ENCODE measurements at regions not wholly inside any gene's neighbourhood (a gene's known extent, or its start where the extent isn't known, plus 50 kb on each side); places are given as distances from the start of the nearest gene placed in this dataset.

- TF ChIP-seq EZH2phosphoT487 (IDR thresholded peaks at IDR 0.05; ENCODE audit: borderline replicate concordance, low read depth, low read length), result no peak
- TF ChIP-seq CTCF (conservative IDR thresholded peaks at IDR 0.05; ENCODE audit: low read length), result no peak
Measured at GRCh38 chr13:106161146-106161545, 374.3 kb downstream of the EFNB2 start.

All from OCI-LY7 (cell line).